ENCODE measurements at regions not wholly inside any gene's neighbourhood (a gene's known extent, or its start where the extent isn't known, plus 50 kb on each side); places are given as distances from the start of the nearest gene placed in this dataset.

GRCh38 chr5:173392172-173392571 is 64.0 kb upstream of the STC2 start:
- TF ChIP-seq CTCF (IDR thresholded peaks at IDR 0.05) (no peak), POLR2A (IDR thresholded peaks at IDR 0.05) (no peak), EP300 (IDR thresholded peaks at IDR 0.05) (no peak)
